GM12873 (cell line): ENCODE measurements at regions not wholly inside any gene's neighbourhood (a gene's known extent, or its start where the extent isn't known, plus 50 kb on each side); places are given as distances from the start of the nearest gene placed in this dataset.

Source experiments
- TF ChIP-seq, protein P1 (sequence below): IDR thresholded peaks from 2 replicates; pipeline ENCODE4 v1.5.1; 2012; ENCODE audit warnings: low read depth, mild to moderate bottlenecking, moderate library complexity, low read length, control low read depth; ENCODE audit not compliant: insufficient read depth; ENCODE audit errors: missing control alignments

DNA sequence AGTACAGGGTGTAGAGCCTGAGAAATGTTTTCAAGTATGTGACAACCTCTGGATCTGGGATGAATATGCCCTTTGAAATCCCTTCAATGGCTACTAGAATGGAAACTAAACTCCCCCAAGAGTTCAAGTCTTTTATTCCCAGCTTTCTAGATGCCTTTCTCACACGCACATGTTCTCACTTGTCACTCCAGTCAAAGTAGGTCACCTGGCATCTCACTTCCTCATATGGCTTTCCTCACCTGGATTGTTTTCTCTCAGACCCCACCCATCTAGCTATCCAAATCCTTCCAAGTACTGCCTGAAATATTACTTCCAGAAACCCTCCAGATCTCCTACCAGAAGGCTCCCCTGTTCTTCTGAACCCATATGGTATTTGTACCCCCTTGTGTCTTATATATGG lies 615.4 kb upstream of the KLF4 start:
- TF ChIP-seq, protein P1, sequence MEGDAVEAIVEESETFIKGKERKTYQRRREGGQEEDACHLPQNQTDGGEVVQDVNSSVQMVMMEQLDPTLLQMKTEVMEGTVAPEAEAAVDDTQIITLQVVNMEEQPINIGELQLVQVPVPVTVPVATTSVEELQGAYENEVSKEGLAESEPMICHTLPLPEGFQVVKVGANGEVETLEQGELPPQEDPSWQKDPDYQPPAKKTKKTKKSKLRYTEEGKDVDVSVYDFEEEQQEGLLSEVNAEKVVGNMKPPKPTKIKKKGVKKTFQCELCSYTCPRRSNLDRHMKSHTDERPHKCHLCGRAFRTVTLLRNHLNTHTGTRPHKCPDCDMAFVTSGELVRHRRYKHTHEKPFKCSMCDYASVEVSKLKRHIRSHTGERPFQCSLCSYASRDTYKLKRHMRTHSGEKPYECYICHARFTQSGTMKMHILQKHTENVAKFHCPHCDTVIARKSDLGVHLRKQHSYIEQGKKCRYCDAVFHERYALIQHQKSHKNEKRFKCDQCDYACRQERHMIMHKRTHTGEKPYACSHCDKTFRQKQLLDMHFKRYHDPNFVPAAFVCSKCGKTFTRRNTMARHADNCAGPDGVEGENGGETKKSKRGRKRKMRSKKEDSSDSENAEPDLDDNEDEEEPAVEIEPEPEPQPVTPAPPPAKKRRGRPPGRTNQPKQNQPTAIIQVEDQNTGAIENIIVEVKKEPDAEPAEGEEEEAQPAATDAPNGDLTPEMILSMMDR, result no peak

DNA sequence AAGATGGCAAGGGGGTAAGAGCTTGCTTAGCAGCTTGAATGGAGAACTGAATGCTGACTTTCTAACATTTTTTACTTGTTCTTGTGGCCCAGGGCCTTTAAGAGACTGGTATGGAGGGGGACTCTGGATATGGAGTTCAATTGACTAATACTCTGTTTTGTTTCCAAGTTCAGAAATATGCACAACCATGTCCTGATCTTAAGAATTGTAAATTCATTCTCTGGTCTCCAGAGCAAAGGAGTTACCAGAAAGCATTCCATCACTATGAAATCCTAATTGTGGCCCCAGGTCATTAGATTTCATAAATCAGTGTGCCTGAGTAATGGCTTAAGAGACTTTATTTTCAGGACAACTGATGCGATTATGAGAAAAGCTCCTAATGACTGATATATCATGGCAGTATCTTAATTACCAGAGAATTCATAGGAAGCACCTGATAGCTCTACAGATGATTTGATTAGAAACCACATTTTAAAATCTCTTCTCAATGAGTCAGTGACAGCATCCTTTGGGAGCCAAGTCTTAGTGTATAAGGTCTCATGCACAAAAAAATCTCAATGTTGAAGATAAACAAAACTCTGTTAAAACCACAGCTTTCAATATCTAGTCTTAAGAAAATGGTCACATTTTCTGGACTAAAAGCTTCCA lies 613.6 kb upstream of the KLF4 start:
- TF ChIP-seq, protein P1, result no peak

DNA sequence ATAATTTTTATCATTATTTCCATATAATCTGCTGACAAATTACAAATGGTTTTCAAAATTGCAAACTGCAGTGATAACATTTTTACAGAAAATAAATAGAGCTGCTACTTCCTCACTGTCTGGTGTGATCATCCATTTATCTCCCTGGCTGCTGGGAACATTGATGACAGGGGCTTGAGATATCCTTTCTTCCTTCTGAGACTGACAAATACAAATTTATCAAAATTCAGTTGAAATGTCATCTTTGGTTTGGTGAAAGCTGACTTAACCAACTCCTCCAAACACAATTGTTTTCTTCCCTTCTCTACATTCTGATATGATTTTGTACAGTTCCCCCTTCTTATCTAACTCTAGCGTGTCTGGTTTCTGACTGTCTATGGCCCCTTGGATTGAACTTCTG lies 611.8 kb upstream of the KLF4 start:
- TF ChIP-seq, protein P1, result no peak

DNA sequence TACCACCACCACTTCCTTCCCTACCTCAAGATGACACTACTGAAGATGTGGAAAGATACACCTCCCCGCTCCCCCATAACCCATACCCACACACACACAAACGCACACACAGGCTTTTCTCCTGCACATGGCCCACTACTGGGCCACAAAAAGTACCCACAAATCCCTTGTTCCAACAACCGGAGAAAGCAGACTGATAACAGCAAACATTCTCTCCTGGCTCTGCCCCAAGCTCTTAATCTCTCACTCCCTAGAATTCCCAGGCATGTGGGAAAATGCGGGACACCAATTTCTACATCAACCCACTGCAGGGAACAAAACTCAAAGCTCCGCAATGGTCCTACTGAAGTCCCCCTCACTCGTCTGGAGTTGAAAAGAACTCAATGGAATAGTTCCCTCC lies 611.0 kb upstream of the KLF4 start:
- TF ChIP-seq, protein P1, result no peak

DNA sequence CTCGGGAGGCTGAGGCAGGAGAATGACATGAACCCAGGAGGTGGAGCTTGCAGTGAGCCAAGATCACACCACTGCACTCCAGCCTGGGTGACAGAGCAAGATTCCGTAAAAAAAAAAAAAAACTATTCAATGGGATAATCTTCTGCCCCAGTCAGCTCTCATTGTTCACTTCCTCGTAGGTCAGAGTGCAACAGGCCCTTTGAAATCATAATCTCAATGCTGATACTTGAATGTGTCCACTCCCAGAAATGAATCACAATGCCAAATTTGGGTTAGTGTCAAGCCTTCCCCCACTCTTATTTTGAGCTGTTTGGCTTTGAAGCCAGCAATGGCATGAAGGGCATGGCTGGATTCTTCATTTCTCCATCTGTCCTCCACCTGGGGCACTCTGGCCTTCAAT lies 610.3 kb upstream of the KLF4 start:
- TF ChIP-seq, protein P1, result no peak

DNA sequence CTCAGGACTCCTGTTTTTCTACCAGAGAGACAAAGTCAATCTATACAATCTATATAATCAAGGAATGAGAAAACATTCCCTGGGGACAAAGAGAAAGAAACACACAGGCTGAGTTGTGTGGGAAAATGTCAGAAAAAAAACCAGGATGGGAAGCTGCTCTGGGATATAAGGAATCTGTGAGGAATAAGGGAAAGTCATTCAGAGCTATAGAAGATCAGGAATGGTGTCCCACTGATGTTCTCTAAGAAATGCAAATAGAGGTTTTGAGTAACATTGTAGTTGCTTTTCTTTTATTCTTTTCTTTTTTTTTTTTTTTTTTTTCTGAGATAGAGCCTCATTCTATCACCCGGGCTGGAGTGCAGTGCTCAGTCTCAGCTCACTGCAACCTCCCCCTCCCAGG lies 605.9 kb upstream of the KLF4 start:
- TF ChIP-seq, protein P1, result no peak

DNA sequence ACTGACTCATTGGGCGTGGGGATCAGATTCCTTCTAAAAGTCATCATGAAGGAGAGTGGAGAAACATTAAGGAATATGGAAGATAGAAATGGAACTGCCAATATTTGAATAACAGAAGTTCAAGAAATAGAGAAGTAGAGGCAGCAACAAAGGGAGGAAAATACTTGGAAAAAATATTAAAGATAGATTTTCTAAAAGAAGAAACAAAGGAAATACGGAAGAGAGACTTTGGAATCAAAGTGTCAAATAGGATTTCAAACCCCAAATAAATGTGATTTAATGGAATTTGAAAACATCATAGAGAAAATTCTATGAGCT lies 605.1 kb upstream of the KLF4 start:
- TF ChIP-seq, protein P1, result no peak
